HG03565 (cell line): ENCODE measurements at regions not wholly inside any gene's neighbourhood (a gene's known extent, or its start where the extent isn't known, plus 50 kb on each side); places are given as distances from the start of the nearest gene placed in this dataset.

Source experiments
- ATAC-seq: cut with Tn5 transposase; IDR thresholded peaks from one replicate; pipeline ENCODE4 v1.9.1; 2021; ENCODE audit warnings: mild to moderate bottlenecking, moderate library complexity; ENCODE audit not compliant: unreplicated experiment

DNA sequence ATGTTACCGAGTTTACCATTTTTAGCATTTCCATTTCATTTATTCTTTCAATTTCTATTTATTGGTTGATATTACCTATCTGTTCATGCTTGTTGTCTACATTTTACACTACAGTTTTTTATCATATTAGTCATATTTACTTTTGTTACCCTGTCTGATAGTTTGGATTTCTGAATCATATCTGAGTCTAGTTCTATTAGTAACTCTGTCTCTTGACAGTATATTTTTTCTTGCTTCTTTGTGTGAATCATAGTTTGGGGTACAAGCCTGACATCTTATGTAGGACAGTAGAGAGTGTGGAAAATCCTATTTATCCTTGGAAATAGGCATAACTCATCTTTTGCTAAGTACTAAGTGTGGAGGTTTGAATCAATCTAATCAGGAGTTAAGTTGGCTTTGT lies 263.9 kb upstream of the SESN3 start:
- ATAC-seq: no peak

DNA sequence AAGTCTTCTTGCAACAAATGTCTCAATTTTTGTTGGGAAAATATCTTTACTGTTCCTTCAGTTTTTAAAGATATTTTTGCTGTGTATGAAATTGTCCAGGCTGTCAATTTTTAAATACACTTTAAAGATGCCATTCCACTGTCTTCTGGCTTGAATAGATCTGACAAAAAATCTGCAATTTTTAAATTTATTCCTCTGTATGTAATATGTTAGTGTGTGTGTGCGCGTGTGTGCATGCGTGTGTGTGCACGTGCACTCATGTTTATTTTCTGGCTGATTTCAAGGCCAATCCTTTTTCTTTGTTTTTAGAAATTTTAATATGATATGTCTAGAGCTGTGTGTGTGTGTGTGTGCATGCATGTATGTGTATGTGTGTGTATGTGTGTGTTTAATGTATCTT lies 263.2 kb upstream of the SESN3 start:
- ATAC-seq: no peak

DNA sequence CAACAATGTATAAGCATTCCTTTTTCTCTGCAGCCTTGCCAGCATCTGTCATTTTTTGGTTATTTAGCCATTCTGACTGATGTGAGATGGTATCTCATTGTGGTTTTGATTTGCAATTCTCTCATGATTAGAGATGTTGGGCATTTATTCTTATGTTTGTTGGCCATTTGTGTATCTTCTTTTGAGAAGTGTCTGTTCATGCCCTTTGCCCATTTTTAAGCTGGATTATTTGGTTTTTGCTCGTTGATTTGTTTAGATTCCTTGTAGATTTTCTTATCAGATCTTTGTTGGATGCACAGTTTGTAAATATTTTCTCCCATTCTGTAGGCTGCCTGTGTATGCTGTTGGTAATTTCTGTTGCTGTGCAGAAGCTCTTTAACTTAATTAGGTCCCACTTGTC lies 259.6 kb upstream of the SESN3 start:
- no peak for ATAC-seq

DNA sequence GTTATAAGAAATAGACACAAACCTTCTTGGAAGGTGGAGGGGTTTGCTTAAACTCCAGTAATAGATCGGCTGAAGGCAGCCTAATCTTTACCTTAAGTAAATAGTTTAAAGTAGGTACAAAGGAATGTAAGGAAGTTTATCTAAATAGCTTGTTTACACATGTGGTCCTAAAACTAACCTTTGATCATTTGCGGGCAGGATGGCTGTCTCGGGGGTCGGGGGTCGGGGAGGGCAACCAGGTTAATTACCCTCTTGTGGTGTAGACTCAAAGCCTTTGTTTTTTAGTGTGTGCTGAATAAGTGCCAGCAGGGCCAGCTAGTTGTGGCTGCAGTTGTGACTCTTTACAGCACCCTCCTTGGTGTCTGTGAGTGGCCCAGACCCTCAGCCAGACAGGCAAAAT lies 256.9 kb upstream of the SESN3 start:
- ATAC-seq: no peak

DNA sequence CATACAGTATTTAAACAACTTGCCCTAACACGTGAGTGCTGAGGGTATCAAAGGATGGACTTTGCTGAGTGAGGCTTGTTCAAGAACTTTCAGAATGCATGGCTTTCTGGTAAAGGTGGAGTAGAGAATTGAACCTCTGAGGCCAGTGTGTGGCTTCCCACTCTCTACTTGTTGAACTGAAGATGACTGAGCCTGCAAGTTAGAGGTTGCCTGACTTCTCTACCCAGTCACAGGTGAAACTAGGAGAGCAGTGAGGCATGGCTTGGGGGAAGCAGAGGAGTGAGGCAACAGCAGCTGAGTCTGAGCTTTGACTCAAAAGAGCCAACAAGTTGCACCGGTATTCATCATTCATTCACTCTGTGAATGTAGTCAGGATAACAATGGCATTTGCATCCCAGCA lies 256.4 kb upstream of the SESN3 start:
- peak; percentile 100 for ATAC-seq

DNA sequence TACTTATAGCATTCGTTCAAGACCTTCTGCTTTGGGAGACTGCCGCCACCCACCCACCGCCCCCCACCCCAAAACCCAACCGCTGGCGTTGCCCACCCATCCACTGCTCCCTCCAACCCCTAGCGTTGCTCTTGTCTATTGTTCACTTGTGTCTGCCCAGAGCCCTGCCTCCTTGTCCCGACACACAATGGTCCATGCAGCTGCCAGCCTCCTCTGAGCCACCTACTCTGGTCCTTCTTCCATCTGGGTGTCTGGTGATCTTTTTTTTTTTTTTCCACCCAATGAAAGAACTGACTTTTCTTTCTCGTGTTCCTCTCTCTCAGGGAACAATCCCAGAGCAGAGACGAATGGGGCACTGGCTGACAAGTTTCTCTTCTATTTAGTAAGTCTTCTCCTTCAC lies 256.0 kb upstream of the SESN3 start:
- no peak for ATAC-seq

DNA sequence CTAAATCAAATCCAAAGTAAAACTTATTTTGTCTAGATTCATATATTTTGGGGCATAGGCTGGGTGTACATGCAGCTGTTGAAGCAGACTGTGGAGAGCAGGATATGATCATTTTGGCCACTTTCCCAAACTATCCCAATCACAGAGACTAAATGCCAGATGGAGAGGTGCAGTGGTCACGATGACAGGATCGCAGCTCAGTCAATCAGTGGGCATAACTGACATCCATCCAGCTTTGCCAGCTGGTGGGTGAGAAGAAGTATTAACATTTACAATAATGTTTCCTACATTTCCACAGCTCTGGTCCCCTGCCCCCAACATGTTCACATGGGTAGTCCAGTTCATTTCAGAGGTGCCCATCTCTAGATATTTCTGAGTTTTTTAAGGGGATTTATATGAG lies 255.5 kb upstream of the SESN3 start:
- ATAC-seq: no peak

DNA sequence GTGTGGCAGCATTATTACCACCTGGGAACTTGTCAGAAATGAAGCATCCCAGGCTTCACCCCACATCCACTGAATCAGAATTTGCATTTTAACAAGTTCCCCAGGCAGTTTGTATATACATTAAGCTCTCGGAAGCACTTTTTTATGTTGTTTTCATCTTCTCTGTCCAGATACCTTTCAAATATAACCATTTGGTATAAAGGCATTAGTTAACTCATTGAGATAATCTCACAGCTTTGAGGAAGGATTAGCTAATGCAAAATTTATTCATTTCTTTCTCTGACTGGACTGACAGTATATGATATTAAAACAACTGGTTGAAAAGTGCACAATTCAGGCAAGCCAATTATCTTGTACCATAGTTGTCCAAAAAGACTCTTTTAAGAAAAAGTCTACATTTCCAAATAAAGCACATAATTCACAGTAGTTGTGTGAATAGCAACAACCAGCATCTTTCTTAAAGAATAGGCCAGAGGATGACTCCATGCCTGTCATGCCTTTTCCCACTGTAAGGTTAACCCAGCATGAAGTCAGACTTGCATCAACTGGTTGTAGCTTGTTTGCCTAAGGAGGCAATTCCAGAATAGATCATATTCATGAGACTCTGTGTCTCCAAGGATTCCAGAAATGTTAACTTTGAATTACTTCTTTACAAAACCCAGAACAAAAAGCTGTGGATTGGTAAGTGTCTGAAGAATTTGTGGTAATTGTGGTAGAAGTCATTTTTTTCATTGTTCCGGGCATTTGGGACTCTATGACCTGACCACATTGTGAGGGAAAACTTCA lies 254.3 kb upstream of the SESN3 start:
- ATAC-seq: no peak

DNA sequence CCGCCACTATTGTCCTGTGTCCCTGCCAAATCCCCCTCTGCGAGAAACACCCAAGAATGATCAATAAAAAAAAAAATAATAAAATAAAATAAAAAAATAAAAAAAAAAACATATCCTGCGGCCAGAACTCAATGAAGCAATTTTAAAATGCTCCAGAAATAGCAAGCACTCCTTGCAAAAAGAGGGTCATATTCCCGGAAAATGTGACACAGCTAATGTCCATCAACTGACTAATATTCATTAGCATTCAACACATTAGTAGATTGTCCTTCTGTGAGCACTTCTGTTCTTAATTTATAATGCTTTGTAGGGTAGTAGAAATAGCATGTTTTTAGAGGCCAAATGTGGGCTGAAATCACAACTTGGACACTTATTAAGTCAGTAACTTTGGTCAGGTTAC lies 252.3 kb upstream of the SESN3 start:
- ATAC-seq: no peak

DNA sequence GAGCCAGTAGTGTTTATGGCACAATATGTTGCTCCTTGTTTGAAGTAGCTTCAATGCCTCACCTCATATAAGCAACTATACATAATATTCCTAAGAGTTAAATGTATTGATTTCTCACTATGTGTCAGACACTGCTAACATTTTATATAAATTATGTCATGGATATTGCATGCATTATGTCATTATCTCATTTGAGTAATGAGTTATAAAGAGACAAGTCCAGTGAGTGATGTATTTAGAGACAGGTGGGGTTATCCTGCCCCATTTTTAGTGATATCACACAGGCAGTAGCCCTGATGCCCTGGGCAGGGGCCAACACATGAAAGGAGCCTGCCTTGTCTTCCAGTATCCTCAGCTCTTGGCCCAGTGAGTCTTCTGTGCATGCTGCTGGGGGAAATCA lies 247.0 kb upstream of the SESN3 start:
- no peak for ATAC-seq

DNA sequence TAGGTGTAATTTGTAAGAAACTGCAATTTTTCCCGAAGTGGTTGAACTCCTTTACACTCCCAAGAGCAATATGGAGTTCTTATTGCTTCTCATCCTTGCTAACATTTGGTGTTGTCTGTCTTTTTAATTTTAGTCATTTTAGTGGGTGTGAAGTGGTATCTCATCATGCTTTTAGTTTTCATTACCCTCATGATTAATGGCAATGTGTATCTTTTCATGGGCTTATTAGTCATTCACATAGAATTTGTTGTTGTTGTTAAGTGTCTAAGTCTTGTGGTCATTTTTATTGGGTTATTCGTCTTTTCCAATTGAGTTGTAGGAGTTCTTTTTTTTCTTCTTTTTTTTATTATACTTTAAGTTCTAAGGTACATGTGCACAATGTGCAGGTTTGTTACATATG lies 238.3 kb upstream of the SESN3 start:
- ATAC-seq: no peak

DNA sequence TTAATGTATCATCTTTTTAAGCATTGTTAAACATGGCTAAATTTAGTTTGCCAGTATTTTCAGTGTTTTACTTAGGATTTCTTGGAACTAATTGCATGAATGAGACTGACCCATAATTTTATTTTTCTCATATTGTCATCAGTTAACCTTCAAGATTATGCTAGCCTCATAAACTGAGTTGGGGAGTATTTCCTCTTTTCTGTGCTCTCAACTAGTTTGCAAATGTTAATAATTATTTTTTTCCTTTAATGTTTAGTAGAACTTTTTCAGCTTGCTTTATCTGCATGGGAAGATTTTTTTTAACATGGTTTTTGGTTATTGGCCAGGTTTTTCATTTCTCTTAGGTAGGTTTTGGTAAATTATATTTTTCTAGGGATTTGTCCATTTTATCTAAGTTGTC lies 235.4 kb upstream of the SESN3 start:
- ATAC-seq: no peak

DNA sequence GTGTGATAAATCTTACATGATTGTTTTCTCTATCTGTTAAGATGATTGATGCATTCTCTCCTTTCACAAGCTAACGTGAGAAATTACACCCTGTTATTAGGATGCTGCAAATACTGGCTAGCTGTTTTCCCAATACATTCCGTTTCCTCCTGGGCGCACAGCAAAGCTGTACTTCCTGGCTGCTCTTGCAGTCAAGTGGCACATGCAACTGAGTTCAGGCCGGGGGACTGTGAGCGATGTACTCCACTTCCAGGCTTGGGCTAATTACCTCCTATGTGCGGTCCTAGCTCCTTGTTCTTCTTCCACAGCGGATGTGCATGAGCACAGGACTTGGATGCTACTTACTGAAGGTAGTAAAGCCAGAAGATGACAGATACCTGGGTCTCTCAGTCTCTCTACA lies 234.9 kb upstream of the SESN3 start:
- ATAC-seq: no peak

DNA sequence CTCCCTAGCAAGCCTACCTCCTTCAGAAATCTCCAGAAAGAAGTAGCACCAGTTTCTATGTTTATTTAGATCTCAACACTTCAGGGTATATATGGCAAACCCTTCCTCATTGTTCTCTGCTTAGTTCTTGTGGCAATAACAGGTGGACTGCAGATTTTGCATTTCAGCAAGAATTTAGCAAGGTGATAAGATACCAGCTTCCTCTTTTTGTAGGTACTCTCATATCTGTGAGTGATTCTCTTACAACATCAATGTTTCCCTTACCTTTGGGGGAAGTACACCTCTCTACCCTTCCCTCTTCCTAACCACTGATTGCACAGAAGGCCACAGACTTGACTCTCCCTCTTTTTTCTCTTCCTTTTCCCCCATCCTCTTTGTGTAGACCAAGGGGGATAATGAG lies 230.9 kb upstream of the SESN3 start:
- ATAC-seq: no peak

DNA sequence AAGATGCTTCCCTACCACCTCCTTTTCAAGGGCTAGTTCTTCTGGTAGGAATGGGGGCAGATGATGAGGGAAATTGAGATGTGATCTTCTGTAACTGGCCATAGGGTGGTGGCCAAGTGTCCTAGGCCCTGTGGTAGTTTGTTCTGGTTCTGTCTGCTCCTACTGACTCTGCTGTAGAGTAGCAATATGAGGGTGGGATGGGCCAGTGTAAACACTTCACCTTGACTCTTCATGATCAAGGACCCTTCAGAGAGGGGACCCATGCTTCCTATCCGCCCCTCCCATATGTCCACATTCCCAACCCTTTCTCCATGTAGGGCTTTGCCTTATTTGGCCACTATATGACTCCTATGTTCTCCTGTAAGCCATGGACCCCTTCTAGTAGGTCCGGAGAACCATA lies 230.3 kb upstream of the SESN3 start:
- no peak for ATAC-seq

DNA sequence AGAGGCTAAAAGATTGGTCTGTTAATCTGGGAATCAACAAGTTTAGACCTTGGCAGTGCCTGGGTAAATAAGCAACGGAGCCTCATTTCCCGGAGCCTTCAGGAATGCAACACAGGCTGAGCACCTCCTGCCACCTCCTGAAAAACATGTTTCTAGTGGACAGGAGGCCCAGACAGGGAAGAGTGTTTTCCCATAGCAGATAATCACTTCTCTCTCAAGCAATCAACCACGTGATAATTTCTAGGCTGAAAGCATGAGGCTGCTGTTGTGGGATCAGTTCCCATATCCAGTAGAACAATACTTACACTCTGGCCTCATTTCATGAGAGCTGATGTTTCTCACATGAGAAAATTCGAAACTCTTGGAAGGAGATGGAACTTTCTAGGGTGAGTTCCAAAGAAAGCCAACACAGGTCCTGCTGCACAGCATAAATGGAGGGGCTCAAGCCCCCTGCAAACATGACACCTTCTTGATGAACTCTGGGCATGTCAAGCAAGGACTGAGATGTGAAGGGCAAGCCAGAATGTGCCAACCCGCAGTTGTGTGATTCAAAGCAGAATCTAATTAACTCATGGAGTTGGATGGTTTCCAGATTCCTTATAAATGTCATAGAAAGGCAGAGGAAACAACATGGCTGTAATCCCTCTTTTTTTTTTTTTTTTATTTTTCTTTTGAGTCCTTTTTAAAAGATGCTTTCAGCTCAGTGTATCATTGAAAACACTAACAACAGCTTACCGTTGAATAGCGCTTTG lies 228.5 kb upstream of the SESN3 start:
- no peak for ATAC-seq

DNA sequence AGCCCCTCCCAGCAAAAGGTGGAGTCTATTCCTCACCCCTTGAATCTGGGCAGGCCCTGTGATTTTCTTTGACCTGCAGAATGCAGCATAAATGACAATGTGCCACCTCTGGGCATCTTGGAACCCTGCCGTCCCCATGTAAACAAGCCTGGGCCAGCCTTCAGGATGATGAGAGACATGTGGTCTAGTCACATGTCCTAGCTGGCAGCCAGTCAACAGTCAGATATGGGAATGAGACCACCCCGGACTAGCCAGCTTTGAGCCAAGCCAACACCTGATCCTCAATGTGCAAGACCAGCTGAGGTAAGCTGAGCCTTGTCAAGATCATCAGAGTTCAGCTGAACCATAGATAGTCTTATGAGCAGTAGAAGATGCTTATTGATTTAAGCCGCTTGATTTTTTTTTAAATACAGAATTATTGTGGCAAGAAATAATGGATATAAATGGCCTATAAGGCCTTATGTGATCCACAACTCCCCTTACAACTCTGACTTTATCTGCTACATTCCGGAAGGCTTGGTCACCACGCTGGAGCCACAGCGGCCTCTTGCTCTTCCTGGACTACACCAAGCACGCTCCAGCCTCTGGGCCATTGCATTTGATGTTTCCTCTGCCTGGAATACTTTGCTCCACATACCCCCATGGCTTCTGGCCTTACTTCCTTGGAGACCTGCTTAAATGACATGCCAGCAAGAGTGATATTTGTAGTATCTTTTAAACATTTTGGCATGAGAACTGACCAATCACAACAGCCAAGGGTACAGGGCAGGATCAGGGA lies 225.9 kb upstream of the SESN3 start:
- no peak for ATAC-seq

DNA sequence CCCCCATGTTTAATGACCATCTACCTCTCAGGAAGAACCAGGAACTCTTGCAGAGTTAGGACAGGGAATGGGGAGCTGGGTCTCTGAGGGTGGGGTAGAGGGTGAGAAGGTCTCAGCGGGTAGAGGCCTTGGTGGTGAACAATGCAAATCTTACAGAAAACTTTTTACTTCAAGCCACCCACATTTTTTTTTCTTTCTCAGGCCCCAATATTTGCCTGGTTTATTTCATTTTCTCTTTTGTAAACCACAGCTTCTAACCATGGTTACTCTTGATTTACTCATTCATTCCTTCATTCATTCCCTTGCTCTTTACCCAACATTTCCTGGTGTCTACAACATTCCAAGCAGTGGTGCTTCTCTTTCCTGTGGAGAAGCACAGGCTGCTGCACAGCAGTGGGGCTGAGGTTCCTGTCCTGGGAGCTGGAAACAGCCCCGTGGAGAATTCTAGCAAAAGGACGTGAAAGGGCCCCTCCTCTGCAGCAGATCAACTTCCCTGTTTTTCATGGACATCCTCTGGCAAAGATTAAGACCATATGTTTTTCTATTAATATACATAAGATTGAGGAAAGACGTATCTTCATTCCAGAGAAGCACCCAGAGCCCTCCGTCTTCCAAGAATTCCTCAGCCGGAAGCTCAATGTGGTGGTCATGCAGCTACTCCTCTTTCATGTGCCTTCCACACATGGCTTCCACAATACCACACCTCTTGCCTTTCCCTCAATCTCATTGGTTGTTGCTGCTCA lies 224.4 kb upstream of the SESN3 start:
- peak; percentile 59 for ATAC-seq

DNA sequence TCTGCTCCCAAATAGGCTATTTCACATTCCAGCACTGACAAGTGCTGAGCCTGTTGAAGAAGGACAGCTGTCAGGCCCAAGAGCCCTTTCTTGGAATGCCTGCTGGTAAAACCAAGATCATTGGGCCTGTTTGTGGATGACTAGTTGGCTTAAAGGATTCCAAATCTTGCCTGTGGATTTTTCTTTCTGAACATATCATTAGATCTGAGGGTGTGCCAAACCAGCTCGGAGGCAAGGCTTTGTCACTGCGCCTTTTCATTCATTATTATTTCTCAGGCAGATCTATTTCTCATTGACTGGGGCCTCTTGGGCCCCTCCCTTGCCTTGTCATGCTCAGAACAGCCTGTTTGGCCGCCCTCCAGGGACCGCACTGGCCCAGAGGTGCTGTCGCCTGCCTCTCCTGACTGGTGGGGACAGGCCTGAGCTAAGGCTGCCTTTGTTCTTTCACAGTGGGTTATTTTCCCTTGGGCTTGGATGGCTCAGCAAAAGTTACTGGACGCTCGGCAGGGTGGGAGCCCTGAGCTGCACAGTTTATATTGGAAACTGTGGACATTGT lies 222.7 kb upstream of the SESN3 start:
- ATAC-seq: no peak

DNA sequence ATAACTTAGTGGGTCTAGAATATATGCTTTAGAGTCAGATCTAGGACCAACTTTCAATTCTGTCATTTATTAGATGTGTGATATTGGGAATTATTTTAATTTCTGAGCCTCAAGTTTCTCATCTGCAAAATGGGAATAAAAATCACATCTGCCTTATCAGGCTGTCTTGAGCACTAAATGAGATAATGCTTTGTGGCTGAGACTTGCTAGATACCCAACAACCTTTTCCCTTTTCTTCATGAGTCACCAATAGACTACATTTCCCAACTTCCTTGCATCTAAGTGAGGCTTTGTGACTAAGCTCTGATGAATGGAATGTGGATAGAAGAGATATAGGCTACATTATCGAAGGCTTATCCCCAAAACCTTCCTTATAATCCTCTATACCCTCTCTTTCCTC lies 220.7 kb upstream of the SESN3 start:
- ATAC-seq: no peak

DNA sequence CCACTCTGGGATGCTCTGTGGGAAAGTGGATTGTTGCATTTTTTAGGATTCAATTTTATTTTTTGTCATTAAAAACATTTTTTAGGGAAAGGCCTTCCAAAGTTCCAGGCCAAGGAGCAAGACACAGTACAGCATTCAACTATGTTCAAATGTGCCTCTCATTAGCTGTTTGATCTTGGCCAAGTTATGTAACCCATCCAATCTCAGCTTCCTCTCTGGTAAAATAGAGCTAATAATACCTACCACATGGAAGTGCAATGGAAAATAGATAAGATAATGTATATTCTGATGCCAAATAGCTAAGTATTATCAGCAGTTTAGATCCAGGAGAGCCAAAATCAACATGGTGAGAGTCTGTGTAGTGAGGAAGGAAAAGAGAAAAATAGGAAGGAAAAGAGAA lies 220.3 kb upstream of the SESN3 start:
- ATAC-seq: no peak
